HEK293T (cell line): ENCODE measurements at regions not wholly inside any gene's neighbourhood (a gene's known extent, or its start where the extent isn't known, plus 50 kb on each side); places are given as distances from the start of the nearest gene placed in this dataset.

ENCODE experiments used
- FOXA1 ChIP-seq: fragments of 450-650 bp; IDR thresholded peaks from 2 replicates; pipeline ENCODE4 v1.6.1; 2016; ENCODE audit warnings: mild to moderate bottlenecking
- NFRKB ChIP-seq: fragments of 450-650 bp; IDR thresholded peaks from 2 replicates; pipeline ENCODE4 v1.6.1; 2016; ENCODE audit warnings: mild to moderate bottlenecking, moderate library complexity
- SP1 ChIP-seq: fragments of 450-650 bp; IDR thresholded peaks from 2 replicates; pipeline ENCODE4 v1.6.1; 2017

- TF ChIP-seq FOXA1 (no peak), SP1 (no peak), NFRKB (no peak)
These were observed 87.6 kb upstream of the EGLN3 start for GRCh38 chr14:34038358-34039057.
